HG03159 (cell line): ENCODE measurements at regions not wholly inside any gene's neighbourhood (a gene's known extent, or its start where the extent isn't known, plus 50 kb on each side); places are given as distances from the start of the nearest gene placed in this dataset.
"Not testable (repeated sequence)": the region's sequence is repeated elsewhere in the genome, so short reads cannot be mapped to it uniquely, and the experiment has no call there.

Experiments
- ATAC-seq: cut with Tn5 transposase; IDR thresholded peaks from one replicate; pipeline ENCODE4 v1.9.1; 2021; ENCODE audit warnings: mild to moderate bottlenecking, moderate library complexity; ENCODE audit not compliant: unreplicated experiment

DNA sequence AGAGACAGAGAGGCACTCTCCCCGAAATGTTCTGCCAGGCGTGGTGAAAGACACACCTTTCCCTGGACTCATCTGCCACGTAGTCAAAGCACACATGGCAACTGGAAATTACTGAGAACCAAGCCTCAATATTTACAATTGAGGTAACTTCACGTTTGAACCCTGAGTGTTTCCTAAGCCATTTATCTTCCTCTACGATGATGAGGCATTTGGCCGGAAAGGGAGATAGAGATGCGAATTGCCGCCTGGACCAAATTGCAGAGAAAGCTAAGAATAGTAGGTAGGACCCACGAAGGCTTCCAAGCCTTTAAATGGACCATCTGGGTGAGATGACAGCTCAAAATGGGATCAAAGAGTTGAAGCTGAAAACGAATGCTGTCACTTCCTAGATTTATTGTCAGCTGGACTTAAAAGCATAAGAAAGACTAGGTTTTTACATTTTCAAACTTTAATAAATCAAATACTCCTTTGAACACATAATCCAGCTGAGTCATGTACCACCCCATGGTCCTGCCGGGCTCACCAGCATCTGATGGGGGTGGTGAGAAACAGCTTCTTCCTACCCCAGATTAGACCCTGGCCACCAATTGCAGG lies 135.6 kb upstream of the LYZL2 start:
- no peak for ATAC-seq

DNA sequence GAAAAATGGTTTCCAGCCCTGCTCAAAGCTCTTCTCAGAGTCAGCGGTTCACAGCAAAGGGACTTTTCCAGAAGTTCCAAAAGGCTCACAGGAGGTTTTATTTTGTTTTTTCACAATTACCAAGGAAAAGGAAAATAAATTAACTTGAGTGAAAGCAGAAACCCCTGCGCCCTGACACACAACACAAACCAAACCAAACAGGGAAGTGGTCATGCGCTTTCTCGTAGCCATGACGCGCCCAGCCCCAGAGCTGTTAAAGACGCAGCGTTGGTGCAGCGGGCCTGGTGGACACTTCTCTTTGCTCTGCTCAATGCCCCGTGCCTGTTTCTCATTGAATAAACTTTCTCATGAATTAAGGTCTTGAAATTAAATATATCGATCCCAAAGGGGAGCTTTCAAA lies 134.4 kb upstream of the LYZL2 start:
- ATAC-seq: no peak

- ATAC-seq: no peak
Measured at GRCh38 chr10:30762620-30763019, 133.1 kb upstream of the LYZL2 start.

GRCh38 chr10:30759423-30759822 lies 129.9 kb upstream of the LYZL2 start:
- ATAC-seq: no peak

DNA sequence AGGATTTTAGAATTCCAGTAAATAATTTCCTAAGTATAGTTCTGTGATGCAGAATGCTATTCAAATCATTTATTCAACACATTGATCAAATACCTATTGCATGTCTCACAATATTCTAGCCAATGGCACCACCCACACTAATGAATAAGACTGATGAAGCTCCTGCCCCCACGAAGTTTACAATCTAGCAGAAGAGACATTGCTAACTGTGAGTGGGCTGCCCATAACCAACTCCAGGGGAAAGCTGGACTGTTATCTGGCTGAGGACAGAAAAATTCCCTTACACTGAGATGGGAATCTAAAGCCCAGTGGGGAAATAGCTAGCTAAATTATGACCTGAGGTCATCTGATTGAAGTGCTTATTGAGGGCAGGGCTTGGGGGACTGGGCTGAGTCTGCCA lies 128.8 kb upstream of the LYZL2 start:
- no peak for ATAC-seq

DNA sequence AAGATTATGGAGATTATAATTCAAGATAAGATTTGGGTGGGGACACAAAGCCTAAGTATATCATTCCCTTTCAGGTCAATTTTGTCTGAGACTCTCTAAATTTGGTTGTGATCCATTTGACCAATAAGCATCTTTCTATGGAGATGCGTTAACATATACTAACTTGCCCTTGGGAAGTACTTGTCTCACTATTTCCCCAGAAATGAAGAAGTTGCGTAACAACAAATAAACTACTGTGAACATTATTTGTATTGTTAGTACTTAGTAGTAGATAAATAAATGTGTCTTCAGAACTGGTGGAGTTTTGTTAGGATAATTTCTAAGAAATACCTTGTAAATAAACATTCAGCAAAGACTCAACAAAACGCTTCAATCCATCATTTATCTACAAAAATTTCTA lies 127.3 kb upstream of the LYZL2 start:
- ATAC-seq: no peak

DNA sequence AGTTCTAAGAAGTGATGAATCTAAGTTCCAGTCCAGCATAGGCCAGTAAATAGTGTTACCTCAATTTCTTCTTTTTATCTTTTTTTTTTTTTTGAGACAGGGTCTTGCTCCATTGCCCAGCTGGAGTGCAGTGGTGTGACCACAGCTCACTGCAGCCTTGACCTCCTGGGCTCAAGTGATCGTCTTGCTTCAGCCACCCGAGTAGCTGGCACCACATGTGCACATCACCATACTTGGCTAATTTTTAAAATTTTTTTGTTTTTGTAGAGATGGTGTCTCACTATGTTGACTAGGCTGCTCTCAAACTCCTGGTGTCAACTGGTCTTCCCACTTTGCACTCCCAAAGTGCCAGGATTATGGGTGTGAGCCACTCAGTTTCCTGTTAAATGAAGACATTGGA lies 126.6 kb upstream of the LYZL2 start:
- ATAC-seq: no peak

DNA sequence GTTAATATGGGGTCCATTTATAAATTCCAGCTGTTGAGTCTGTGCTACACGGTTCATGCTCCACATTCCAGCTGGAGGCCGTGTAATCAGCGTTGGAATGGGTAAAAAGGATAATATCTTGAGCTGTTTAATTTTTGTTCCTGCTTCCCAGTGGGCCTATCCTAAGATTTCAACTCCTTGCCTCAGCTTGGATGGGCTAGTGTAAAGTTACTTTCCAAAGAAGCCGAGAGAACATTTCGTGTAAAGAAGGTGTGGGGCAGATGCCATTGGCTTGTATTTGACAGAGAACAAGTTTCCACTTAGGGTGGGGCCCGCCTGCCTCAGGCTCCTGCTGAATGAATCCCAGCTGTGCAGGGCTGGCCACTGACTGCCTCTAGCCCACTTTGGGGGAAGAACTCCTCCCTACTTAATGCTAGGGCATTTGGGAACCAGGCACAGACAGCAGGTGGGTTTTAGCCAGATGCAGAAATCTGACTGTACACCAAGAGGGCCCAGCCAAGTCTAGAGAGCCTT lies 125.9 kb upstream of the LYZL2 start:
- ATAC-seq: no peak

- no peak for ATAC-seq
Measured at GRCh38 chr10:30752481-30752881, 122.9 kb upstream of the LYZL2 start.

GRCh38 chr10:30751678-30752331 lies 122.3 kb upstream of the LYZL2 start:
- peak; percentile 69 for ATAC-seq

DNA sequence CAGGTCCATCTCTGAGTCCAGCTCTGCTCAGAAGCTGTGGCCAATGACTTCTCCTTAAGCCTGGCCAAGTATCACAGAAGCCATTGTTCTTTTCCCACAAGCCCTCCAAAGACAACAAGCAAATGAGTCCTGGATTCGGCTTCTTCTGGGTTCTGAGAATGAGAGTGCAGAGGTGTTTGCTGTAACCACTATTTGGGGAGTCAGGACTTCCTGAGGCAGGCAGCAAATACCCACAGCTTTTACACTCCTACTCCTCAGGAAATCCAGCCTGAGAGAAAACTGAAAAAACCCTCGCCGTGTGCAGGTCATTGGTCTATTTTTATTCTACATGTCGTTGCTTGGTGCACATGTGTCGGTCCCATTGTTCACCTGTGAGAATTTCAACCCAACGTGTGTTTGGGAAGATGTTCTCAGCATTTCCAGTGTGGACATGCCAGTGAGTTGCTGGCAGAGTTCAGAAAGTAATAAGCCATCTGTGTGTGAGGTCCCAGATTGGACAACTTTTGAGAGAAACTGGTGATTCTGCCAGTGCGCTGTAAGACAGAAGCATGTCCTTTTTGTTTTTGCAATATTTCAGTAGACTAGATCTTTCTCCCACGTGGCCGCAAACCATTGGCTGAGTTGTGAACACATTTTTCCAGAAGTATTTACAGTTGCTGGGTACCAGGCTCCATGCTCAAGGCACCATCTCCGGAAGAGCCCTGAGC lies 121.6 kb upstream of the LYZL2 start:
- ATAC-seq: no peak

- ATAC-seq: no peak
Measured at GRCh38 chr10:30749385-30749784, 119.8 kb upstream of the LYZL2 start.

GRCh38 chr10:30748152-30748973 lies 118.8 kb upstream of the LYZL2 start:
- ATAC-seq: no peak

- ATAC-seq: no peak
Measured at GRCh38 chr10:30747633-30748032, 118.1 kb upstream of the LYZL2 start.

DNA sequence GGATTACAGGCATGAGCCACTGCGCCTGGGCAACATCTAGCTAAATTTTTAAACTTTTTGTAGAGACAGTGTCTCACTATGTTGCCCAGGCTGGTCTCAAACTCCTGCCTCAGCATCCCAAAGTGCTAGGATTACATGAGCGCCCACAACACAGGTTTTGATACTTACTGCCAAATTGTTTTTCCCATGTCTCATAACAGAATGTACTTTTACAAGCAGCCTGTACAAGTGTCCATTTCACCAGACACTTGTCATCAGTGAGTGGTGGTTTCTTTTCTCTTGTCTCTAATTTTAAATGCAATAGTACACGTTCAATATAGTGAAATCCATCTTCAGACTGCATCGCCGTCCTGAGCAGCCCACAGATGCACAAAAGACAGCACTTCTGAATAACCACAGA lies 116.4 kb upstream of the LYZL2 start:
- ATAC-seq: no peak

DNA sequence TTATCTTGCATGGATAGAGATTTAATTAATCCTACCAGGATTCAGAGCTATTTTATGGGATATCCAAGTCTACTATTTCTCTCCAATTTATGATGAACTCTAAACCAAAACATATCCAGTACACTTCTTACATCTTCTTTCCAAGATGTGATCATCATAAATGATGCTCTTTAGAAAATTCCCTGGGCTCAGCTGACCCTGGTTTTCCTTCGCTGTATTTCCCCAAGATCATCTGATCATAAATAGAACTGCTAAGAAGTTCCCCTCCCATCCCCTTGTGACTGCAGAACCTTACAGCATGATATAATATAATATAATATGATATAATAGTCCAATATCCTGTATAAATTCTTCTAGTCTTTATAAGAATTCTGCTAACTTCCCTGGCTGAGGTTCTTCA lies 114.6 kb upstream of the LYZL2 start:
- no peak for ATAC-seq

DNA sequence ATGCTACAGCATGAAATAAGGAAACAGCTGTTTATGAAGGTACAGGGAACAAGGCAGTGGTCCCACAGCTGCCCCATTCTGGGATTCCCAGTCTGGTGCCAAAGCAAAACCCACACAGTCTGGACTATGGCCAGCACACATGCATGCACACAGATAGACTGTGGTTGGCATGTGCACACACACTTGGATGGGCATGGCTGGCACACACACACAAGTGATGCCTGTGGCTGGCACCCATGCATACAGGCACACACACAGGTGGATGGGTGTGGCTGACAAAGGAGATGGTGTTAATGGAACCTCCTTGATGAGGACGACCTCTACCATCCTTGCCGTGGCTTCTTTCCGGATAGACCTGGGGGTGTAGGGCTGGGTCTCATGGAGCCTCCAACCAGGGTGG lies 114.0 kb upstream of the LYZL2 start:
- no peak for ATAC-seq

GRCh38 chr10:30742471-30742870 lies 112.9 kb upstream of the LYZL2 start:
- ATAC-seq: peak; percentile 80

DNA sequence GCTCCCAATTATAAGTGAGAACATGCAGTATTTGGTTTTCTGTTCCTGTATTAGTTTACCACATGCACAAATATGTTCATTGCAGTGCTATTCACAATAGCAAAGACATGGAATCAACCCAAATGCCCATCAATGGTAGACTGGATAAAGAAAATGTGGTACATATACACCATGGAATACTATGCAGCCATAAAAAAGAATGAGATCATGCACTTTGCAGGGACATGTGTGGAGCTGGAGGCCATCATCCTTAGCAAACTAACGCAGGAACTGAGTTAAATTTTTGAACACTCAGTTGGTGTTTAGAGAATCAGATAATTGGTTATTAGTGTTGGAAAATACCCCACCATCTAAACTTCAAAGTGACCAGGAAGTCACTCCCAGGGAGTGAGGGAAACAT lies 111.2 kb upstream of the LYZL2 start:
- ATAC-seq: not testable (repeated sequence)

GRCh38 chr10:30738416-30738815 lies 108.9 kb upstream of the LYZL2 start:
- ATAC-seq: no peak

GRCh38 chr10:30737931-30738391 lies 108.4 kb upstream of the LYZL2 start:
- no peak for ATAC-seq
